ENCODE measurements at regions not wholly inside any gene's neighbourhood (a gene's known extent, or its start where the extent isn't known, plus 50 kb on each side); places are given as distances from the start of the nearest gene placed in this dataset.

- TF ChIP-seq CTCF (IDR thresholded peaks at IDR 0.05), result no peak
- TF ChIP-seq POLR2A (IDR thresholded peaks at IDR 0.05), result no peak
Observed at GRCh38 chr7:130933919-130934318, 199.9 kb upstream of the KLF14 start.

All from testis (tissue), 2 donors.